ENCODE measurements at regions not wholly inside any gene's neighbourhood (a gene's known extent, or its start where the extent isn't known, plus 50 kb on each side); places are given as distances from the start of the nearest gene placed in this dataset.

DNA sequence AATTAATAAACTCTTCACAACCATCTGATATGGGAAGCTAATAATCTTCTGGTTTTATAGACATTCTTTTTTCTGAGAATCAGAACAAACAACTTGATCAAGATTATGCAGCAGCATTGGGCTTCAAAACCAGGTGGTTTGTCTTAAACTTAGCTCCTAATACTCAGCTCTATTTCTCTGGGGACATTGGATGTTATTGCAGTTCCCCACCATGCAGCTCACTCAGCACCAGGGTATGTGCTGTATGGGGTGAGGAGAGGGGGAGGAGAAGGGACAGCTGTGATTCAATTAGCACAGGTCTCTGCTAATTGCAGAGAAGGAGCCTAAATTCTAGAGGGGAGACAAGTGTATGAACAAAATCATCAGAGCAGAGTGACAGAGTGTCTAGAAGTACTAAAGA is 210.7 kb upstream of the TNC start:
- no peak for TF ChIP-seq POLR2A (IDR thresholded peaks at IDR 0.05)
- TF ChIP-seq, protein P1, sequence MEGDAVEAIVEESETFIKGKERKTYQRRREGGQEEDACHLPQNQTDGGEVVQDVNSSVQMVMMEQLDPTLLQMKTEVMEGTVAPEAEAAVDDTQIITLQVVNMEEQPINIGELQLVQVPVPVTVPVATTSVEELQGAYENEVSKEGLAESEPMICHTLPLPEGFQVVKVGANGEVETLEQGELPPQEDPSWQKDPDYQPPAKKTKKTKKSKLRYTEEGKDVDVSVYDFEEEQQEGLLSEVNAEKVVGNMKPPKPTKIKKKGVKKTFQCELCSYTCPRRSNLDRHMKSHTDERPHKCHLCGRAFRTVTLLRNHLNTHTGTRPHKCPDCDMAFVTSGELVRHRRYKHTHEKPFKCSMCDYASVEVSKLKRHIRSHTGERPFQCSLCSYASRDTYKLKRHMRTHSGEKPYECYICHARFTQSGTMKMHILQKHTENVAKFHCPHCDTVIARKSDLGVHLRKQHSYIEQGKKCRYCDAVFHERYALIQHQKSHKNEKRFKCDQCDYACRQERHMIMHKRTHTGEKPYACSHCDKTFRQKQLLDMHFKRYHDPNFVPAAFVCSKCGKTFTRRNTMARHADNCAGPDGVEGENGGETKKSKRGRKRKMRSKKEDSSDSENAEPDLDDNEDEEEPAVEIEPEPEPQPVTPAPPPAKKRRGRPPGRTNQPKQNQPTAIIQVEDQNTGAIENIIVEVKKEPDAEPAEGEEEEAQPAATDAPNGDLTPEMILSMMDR (IDR thresholded peaks at IDR 0.05) = no peak
